GM12878 (cell line): ENCODE measurements at regions not wholly inside any gene's neighbourhood (a gene's known extent, or its start where the extent isn't known, plus 50 kb on each side); places are given as distances from the start of the nearest gene placed in this dataset.

Experiments
- ATAC-seq: fragments of 200-7000 bp; cut with Tn5 transposase; 3 replicates; pipeline ENCODE4 v1.9.1; 2020; ENCODE audit warnings: mild to moderate bottlenecking, moderate library complexity
- BruUV-seq: library from RNA; stranded (reverse); fragments of 400-500 nt; replicated peaks from 2 replicates; lab custom pipeline; 2021; lab: Mats Ljungman, UMichigan
- CTCF ChIA-PET: fragments of 300-600 bp; sonication (Branson Sonifier 250); formaldehyde crosslinking; extraction: SDS; loops from one replicate; lab custom pipeline; 2021; ENCODE audit warnings: inconsistent platforms; lab: Yijun Ruan, JAX
- POLR2A ChIA-PET: fragments of 350-600 bp; formaldehyde crosslinking; extraction: SDS; loops from one replicate; lab custom pipeline; 2021; ENCODE audit warnings: inconsistent platforms; lab: Charles Lee
- RAD21 ChIA-PET: fragments of 300-600 bp; sonication (Branson Sonifier 250); formaldehyde crosslinking; loops from one replicate; lab custom pipeline; 2023; ENCODE audit warnings: antibody characterized with exemption; ENCODE audit not compliant: unreplicated experiment; lab: Charles Lee
- SMC1A ChIA-PET: fragments of 300-600 bp; sonication (Branson Sonifier 250); formaldehyde crosslinking; loops from one replicate; lab custom pipeline; 2023; ENCODE audit not compliant: unreplicated experiment, uncharacterized antibody; lab: Charles Lee
- DNase-seq: peaks from one replicate; pipeline ENCODE4 v3.0.0-alpha.2; 2011; ENCODE audit warnings: low read depth, low spot score
- FAIRE-seq: peaks from 3 replicates; lab custom pipeline; 2011; peaks lifted over from hg19 to GRCh38; lab: Jason Lieb, UNC
- H2AFZ ChIP-seq: 2 replicates; pipeline ENCODE4 v1.6.0; 2011; ENCODE audit warnings: low read depth, low read length, control low read depth; ENCODE audit not compliant: control insufficient read depth
- H3K27ac ChIP-seq: 2 replicates; pipeline ENCODE4 v1.5.1; 2011; ENCODE audit warnings: control low read depth; ENCODE audit not compliant: control insufficient read depth, insufficient read depth
- H3K27me3 ChIP-seq, 2 experiments: replicated peaks in 1 of 2; 2 replicates each; pipeline versions ENCODE4 v1.6.0 to v1.6.1; 2011; ENCODE audit warnings: low read length in 1 of 2; ENCODE audit not compliant: control insufficient read depth in 2 of 2, insufficient read depth in 2 of 2
- H3K36me3 ChIP-seq, 2 experiments: 2 replicates each; pipeline ENCODE4 v1.5.1; 2011; ENCODE audit warnings: low read length in 1 of 2; ENCODE audit not compliant: control insufficient read depth in 2 of 2, insufficient read depth in 2 of 2
- H3K4me1 ChIP-seq: 2 replicates; pipeline ENCODE4 v1.6.1; 2011; ENCODE audit warnings: mild to moderate bottlenecking, low read length, moderate library complexity, mixed read lengths; ENCODE audit not compliant: control insufficient read depth, insufficient read depth
- H3K4me2 ChIP-seq: 2 replicates; pipeline ENCODE4 v1.6.0; 2011; ENCODE audit warnings: control low read depth; ENCODE audit not compliant: control insufficient read depth, insufficient read depth
- H3K4me3 ChIP-seq: fragments of 200-600 bp; sonication (generic); 2 replicates; pipeline ENCODE4 v1.5.1; 2016
- H3K79me2 ChIP-seq: 2 replicates; pipeline ENCODE4 v1.6.0; 2011; ENCODE audit warnings: low read length; ENCODE audit not compliant: control insufficient read depth, insufficient read depth
- H3K9ac ChIP-seq: 2 replicates; pipeline ENCODE4 v1.8.0; 2011; ENCODE audit warnings: low read length, control low read depth, mixed read lengths; ENCODE audit not compliant: control insufficient read depth, insufficient read depth
- H3K9me3 ChIP-seq: replicated peaks from 3 replicates; pipeline ENCODE4 v1.5.1; 2011; ENCODE audit warnings: mild to moderate bottlenecking, low read length; ENCODE audit not compliant: control insufficient read depth, insufficient read depth
- H4K20me1 ChIP-seq: 2 replicates; pipeline ENCODE4 v1.6.0; 2011; ENCODE audit not compliant: control insufficient read depth, insufficient read depth
- ASH2L ChIP-seq: fragments of 300-600, 200-600 bp; sonication (generic); IDR thresholded peaks from 2 replicates; pipeline ENCODE4 v1.6.1; 2017; ENCODE audit warnings: low read depth, mild to moderate bottlenecking, borderline replicate concordance
- ESRRA ChIP-seq: IDR thresholded peaks from 2 replicates; pipeline ENCODE4 v1.6.1; 2012; ENCODE audit warnings: mild to moderate bottlenecking, low read length, improper control_type of control experiment
- NFYB ChIP-seq: IDR thresholded peaks from 2 replicates; pipeline ENCODE4 v1.6.1; 2011; ENCODE audit warnings: low read depth, mild to moderate bottlenecking, low read length, improper control_type of control experiment, moderate library complexity; ENCODE audit not compliant: insufficient read depth
- RB1 ChIP-seq: fragments of 450-650 bp; formaldehyde crosslinking; IDR thresholded peaks from 2 replicates; pipeline ENCODE4 v1.6.1; 2017; ENCODE audit warnings: mild to moderate bottlenecking, borderline replicate concordance
- RBBP5 ChIP-seq: fragments of 200-600 bp; sonication (generic); conservative IDR thresholded peaks from 2 replicates; pipeline ENCODE4 v1.6.1; 2016
- SMAD1 ChIP-seq: fragments of 450-650 bp; IDR thresholded peaks from 2 replicates; pipeline ENCODE4 v1.6.1; 2018; ENCODE audit warnings: mild to moderate bottlenecking, low read depth; ENCODE audit not compliant: partially characterized antibody
- STAT3 ChIP-seq: IDR thresholded peaks from 2 replicates; pipeline ENCODE4 v1.6.1; 2011; ENCODE audit warnings: low read depth, low read length, improper control_type of control experiment
- SUPT20H ChIP-seq: IDR thresholded peaks from 2 replicates; pipeline ENCODE4 v1.6.1; 2011; ENCODE audit warnings: low read depth, mild to moderate bottlenecking, low read length, moderate library complexity, borderline replicate concordance; ENCODE audit not compliant: control insufficient read depth
- TCF7 ChIP-seq: IDR thresholded peaks from 2 replicates; pipeline ENCODE4 v1.6.1; 2014; ENCODE audit warnings: antibody characterized with exemption, borderline replicate concordance
- WGBS: methylation state at CpG from one replicate; pipeline ENCODE4 v1.1.6; 2016; ENCODE audit warnings: low lambda C conversion rate; ENCODE audit not compliant: insufficient replicate concordance, insufficient coverage; ENCODE audit errors: missing lambda C conversion rate; 5-methylcytosine and 5-hydroxymethylcytosine counted together
- in situ Hi-C: fragments of 300-500 bp; cut with MboI; formaldehyde crosslinking; loops from 9 replicates; pipeline ENCODE4 v1.14.3; 2018; ENCODE audit warnings: mixed read lengths
- intact Hi-C: fragments of 100-400 bp; cut with micrococcal nuclease; formaldehyde crosslinking; loops from one replicate; pipeline ENCODE4 v1.14.2; 2022; ENCODE audit not compliant: unreplicated experiment
- TF ChIP-seq, protein P1 (sequence below): IDR thresholded peaks from 2 replicates; pipeline ENCODE4 v1.6.1; 2012; ENCODE audit warnings: improper control_type of control experiment, low read depth, low read length; ENCODE audit not compliant: insufficient replicate concordance

GRCh38 chr1:69290291-69290690 lies 277.4 kb upstream of the LRRC7 start:
- H3K4me3 ChIP-seq, result no peak overlapping the region
- 0% methylated on average over 1 of the region's 1 CpG for WGBS
- no peak overlapping the region for H3K27ac ChIP-seq
- no peak overlapping the region for H3K9ac ChIP-seq
- no peak overlapping the region for H3K4me2 ChIP-seq
- POLR2A ChIA-PET, result no interaction called here
- RAD21 ChIA-PET, result no interaction called here
- H4K20me1 ChIP-seq, result no peaks in the 10 kb centered on the region
- no peak overlapping the region for H2AFZ ChIP-seq
- H3K9me3 ChIP-seq, result no peaks in the 10 kb centered on the region
- no peak for FAIRE-seq
- BruUV-seq, result no TSS peak
- DNase-seq, result no peak
- in situ Hi-C loops, result no loop called here
- no peaks in the 10 kb centered on the region for H3K79me2 ChIP-seq
- no peaks in the 10 kb centered on the region for H3K27me3 ChIP-seq
- CTCF ChIA-PET, result no interaction called here
- TF ChIP-seq RB1 (no peak), STAT3 (no peak)
- intact Hi-C loops, result no loop called here
- SMC1A ChIA-PET, result no interaction called here
- no peaks in the 10 kb centered on the region for H3K36me3 ChIP-seq
- ATAC-seq, result no peak
- no peaks in the 10 kb centered on the region for H3K4me1 ChIP-seq

DNA sequence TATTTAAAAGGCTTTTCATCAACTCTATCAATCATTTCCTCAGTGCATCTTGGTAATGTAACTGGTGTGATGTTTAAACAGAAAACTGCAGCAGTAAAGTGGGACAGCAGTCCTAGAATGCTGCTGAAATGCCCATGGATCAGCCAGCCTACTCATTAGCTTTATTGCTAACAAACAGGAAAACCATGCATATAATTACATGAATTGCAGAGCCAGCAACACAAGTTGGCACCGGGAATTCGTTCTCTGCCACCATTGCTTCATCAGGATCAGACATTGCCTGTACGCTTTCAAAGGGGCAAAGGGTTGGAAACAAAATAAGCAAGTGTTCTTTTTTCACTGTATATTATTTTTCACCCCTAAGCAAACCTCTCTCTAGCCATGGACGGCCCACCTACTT lies 276.2 kb upstream of the LRRC7 start:
- H3K9ac ChIP-seq, result no peak overlapping the region
- H3K27ac ChIP-seq, result no peak overlapping the region
- H3K4me2 ChIP-seq, result no peak overlapping the region
- in situ Hi-C loops, result no loop called here
- ChIA-PET SMC1A (no interaction called here), RAD21 (no interaction called here), POLR2A (no interaction called here), CTCF (no interaction called here)
- intact Hi-C loops, result no loop called here
- DNase-seq, result no peak
- no peak for ATAC-seq
- FAIRE-seq, result no peak
- H3K9me3 ChIP-seq, result no peaks in the 10 kb centered on the region
- no peaks in the 10 kb centered on the region for H4K20me1 ChIP-seq
- WGBS, result 16% methylated on average over 4 of the region's 4 CpGs
- H2AFZ ChIP-seq, result no peak overlapping the region
- H3K79me2 ChIP-seq, result no peaks in the 10 kb centered on the region
- no peaks in the 10 kb centered on the region for H3K36me3 ChIP-seq
- no TSS peak for BruUV-seq
- H3K4me1 ChIP-seq, result no peaks in the 10 kb centered on the region
- no peaks in the 10 kb centered on the region for H3K27me3 ChIP-seq
- no peak overlapping the region for H3K4me3 ChIP-seq
- TF ChIP-seq RBBP5 (no peak), ESRRA (no peak), TCF7 (no peak), NFYB (no peak), SMAD1 (no peak), ASH2L (no peak), SUPT20H (no peak)
- TF ChIP-seq, protein P1, sequence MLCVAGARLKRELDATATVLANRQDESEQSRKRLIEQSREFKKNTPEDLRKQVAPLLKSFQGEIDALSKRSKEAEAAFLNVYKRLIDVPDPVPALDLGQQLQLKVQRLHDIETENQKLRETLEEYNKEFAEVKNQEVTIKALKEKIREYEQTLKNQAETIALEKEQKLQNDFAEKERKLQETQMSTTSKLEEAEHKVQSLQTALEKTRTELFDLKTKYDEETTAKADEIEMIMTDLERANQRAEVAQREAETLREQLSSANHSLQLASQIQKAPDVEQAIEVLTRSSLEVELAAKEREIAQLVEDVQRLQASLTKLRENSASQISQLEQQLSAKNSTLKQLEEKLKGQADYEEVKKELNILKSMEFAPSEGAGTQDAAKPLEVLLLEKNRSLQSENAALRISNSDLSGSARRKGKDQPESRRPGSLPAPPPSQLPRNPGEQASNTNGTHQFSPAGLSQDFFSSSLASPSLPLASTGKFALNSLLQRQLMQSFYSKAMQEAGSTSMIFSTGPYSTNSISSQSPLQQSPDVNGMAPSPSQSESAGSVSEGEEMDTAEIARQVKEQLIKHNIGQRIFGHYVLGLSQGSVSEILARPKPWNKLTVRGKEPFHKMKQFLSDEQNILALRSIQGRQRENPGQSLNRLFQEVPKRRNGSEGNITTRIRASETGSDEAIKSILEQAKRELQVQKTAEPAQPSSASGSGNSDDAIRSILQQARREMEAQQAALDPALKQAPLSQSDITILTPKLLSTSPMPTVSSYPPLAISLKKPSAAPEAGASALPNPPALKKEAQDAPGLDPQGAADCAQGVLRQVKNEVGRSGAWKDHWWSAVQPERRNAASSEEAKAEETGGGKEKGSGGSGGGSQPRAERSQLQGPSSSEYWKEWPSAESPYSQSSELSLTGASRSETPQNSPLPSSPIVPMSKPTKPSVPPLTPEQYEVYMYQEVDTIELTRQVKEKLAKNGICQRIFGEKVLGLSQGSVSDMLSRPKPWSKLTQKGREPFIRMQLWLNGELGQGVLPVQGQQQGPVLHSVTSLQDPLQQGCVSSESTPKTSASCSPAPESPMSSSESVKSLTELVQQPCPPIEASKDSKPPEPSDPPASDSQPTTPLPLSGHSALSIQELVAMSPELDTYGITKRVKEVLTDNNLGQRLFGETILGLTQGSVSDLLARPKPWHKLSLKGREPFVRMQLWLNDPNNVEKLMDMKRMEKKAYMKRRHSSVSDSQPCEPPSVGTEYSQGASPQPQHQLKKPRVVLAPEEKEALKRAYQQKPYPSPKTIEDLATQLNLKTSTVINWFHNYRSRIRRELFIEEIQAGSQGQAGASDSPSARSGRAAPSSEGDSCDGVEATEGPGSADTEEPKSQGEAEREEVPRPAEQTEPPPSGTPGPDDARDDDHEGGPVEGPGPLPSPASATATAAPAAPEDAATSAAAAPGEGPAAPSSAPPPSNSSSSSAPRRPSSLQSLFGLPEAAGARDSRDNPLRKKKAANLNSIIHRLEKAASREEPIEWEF, result no peak
